Karpas-422 (cell line): ENCODE measurements at regions not wholly inside any gene's neighbourhood (a gene's known extent, or its start where the extent isn't known, plus 50 kb on each side); places are given as distances from the start of the nearest gene placed in this dataset.
A peak's percentile ranks its signal among the peaks of the same experiment; 100 is the strongest.
"Not testable (repeated sequence)": the region's sequence is repeated elsewhere in the genome, so short reads cannot be mapped to it uniquely, and the experiment has no call there.

ENCODE experiments used
- DNase-seq: peaks from one replicate; pipeline ENCODE4 v3.0.0-alpha.2; 2015
- H2AFZ ChIP-seq: fragments of 200-600 bp; sonication (generic); 2 replicates; pipeline ENCODE4 v1.6.1; 2014; ENCODE audit warnings: antibody characterized with exemption, low read length, mixed read lengths
- H3K27ac ChIP-seq: fragments of 200-600 bp; sonication (generic); 2 replicates; pipeline ENCODE4 v1.5.1; 2014; ENCODE audit warnings: mild to moderate bottlenecking, low read length, moderate library complexity
- H3K27me3 ChIP-seq: fragments of 200-600 bp; sonication (generic); 2 replicates; pipeline ENCODE4 v1.6.1; 2014; ENCODE audit warnings: low read length, mixed read lengths
- H3K36me3 ChIP-seq: fragments of 200-600 bp; sonication (generic); 2 replicates; pipeline ENCODE4 v1.6.1; 2014; ENCODE audit warnings: low read length, mixed read lengths; ENCODE audit not compliant: insufficient read depth
- H3K4me1 ChIP-seq: fragments of 200-600 bp; sonication (generic); 2 replicates; pipeline ENCODE4 v1.6.1; 2014; ENCODE audit warnings: mild to moderate bottlenecking, low read length, mixed read lengths
- H3K4me2 ChIP-seq: fragments of 200-600 bp; sonication (generic); 2 replicates; pipeline ENCODE4 v1.6.1; 2014; ENCODE audit warnings: low read length, low read depth, mild to moderate bottlenecking; ENCODE audit not compliant: poor library complexity, severe bottlenecking
- H3K4me3 ChIP-seq: fragments of 200-600 bp; sonication (generic); 2 replicates; pipeline ENCODE4 v1.5.1; 2014; ENCODE audit warnings: mild to moderate bottlenecking, antibody characterized with exemption, low read length, mixed read lengths
- H3K79me2 ChIP-seq: fragments of 200-600 bp; sonication (generic); 2 replicates; pipeline ENCODE4 v1.6.1; 2014; ENCODE audit warnings: mild to moderate bottlenecking, low read length, mixed read lengths
- H3K9ac ChIP-seq: fragments of 200-600 bp; sonication (generic); 2 replicates; pipeline ENCODE4 v1.6.0; 2014; ENCODE audit warnings: low read length
- H3K9me2 ChIP-seq: fragments of 200-600 bp; sonication (generic), shearing (Covaris generic); replicated peaks from 2 replicates; pipeline ENCODE4 v1.6.0; 2014; ENCODE audit warnings: mild to moderate bottlenecking, low read length, moderate library complexity; ENCODE audit not compliant: insufficient read depth
- H3K9me3 ChIP-seq: fragments of 300-700, 200-600 bp; sonication (generic); 2 replicates; pipeline ENCODE4 v1.6.1; 2014; ENCODE audit warnings: low read length, mixed read lengths
- H4K20me1 ChIP-seq: fragments of 200-600 bp; sonication (generic); 2 replicates; pipeline ENCODE4 v1.6.1; 2014; ENCODE audit warnings: mild to moderate bottlenecking, antibody characterized with exemption, low read length, low read depth; ENCODE audit not compliant: insufficient read depth

DNA sequence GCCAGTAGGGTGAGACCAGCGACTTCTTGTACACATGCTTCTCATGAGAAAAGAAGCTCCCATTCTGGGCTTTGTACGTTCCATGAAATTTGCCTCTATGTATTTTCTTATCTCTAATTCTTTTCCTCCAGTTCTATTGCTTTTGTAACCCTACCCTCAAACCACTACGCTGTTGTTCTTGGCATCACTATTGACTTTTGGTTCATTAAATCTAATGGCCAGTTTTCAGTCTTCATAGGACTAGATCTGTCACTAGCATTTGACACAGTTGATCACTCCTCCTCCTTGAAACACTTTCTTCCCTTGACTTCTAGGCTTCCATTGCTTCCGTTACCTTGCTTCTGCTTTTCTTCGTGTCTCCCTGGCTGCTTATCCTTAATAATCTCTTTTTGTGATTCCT lies 121.7 kb upstream of the GOLGA6L4 start:
- H3K27me3 ChIP-seq, result no peaks in the 10 kb centered on the region
- H3K9me2 ChIP-seq, result no peaks in the 10 kb centered on the region
- no peaks in the 10 kb centered on the region for H3K4me1 ChIP-seq
- H3K9ac ChIP-seq, result no peak overlapping the region
- H3K4me3 ChIP-seq, result no peak overlapping the region
- H3K79me2 ChIP-seq, result no peaks in the 10 kb centered on the region
- no peak overlapping the region for H3K4me2 ChIP-seq
- DNase-seq, result no peak
- no peaks in the 10 kb centered on the region for H3K9me3 ChIP-seq
- H4K20me1 ChIP-seq, result no peaks in the 10 kb centered on the region
- H3K36me3 ChIP-seq, result no peaks in the 10 kb centered on the region
- H3K27ac ChIP-seq, result no peak overlapping the region
- no peak overlapping the region for H2AFZ ChIP-seq

DNA sequence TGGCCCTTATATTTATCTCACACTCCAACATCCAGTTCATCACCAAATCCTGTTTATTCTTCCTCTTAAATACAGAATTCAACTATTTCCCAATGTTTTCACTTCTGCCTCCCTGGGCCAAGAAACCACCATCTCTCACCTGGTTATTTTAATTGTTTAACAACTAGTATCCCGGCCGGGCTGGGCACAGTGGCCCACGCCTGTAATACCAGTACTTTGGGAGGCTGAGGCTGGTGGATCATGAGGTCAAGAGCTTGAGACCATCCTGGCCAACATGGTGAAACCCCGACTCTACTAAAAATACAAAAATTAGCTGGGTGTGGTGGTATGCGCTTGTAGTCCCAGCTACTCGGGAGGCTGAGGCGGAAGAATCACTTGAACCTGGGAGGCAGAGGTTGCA lies 120.9 kb upstream of the GOLGA6L4 start:
- not testable (repeated sequence) for H4K20me1 ChIP-seq, H3K4me2 ChIP-seq, H3K27ac ChIP-seq, H3K27me3 ChIP-seq, H3K9me2 ChIP-seq, H2AFZ ChIP-seq, H3K4me1 ChIP-seq, H3K79me2 ChIP-seq, H3K4me3 ChIP-seq, H3K36me3 ChIP-seq, DNase-seq, H3K9me3 ChIP-seq, H3K9ac ChIP-seq

DNA sequence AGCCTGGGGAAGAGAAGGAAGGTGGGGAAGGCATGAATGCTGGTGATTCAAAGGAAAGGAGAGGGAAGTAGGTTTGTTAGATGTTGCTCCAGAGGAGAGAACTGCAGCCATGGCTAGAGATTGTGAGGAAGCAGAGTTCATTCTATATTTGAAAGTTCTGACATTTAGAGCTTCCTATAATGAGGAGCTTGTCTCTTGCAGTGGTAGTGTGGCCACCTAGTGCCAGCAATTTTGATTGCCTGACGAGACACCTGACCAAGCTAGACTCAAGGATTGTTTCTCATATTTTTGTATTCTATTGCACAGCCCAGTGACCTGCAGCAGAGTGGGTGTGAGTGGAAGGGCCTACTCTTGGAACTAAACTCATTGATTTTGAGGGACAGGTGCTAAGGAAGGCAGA lies 116.2 kb upstream of the GOLGA6L4 start:
- not testable (repeated sequence) for H3K9me2 ChIP-seq, H3K36me3 ChIP-seq, H3K9me3 ChIP-seq, H3K79me2 ChIP-seq, H4K20me1 ChIP-seq, H3K27ac ChIP-seq, H3K4me1 ChIP-seq, H3K4me3 ChIP-seq, H3K9ac ChIP-seq, H2AFZ ChIP-seq, H3K4me2 ChIP-seq, H3K27me3 ChIP-seq, DNase-seq

DNA sequence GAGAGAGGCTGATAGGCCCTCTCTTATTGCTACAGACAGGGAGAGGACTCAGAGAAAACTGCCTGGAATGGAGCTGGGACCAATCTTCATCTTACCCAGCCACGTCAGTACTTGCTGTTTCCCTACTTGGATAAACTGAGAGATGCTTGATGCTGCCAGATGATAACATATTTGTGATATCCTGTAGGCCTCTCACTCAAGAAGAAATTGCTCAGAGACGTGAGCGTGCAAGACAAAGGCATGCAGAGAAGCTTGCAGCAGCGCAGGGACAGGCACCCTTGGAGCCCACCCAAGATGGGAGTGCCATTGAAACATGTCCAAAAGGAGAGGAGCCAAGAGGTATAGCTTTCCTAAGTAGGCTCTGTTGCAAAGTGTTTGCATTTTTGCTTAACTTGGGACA lies 114.7 kb upstream of the GOLGA6L4 start:
- not testable (repeated sequence) for H4K20me1 ChIP-seq, H3K9me3 ChIP-seq, H3K4me1 ChIP-seq, DNase-seq, H3K27me3 ChIP-seq, H3K27ac ChIP-seq, H3K9ac ChIP-seq, H3K9me2 ChIP-seq, H3K36me3 ChIP-seq, H3K4me2 ChIP-seq, H2AFZ ChIP-seq, H3K4me3 ChIP-seq, H3K79me2 ChIP-seq

DNA sequence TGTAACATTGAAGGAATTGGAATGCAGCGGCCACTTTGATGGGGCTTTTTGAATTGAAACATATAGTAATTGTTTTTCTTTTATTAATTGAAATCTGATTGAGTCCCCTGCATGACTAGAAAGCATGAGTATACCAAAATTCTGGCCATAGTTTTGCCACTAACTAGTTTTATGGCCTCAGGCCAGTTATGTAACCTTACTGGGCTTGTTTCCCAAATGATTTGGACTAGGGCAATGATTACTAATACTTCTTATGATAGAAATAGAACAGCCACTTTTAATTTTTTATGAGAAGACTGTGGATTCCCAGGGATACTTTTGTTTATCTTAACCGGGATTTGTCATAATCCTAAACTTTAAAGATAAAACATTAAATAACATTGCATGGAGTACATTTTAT lies 106.9 kb upstream of the GOLGA6L4 start:
- not testable (repeated sequence) for H3K9me2 ChIP-seq, H3K9me3 ChIP-seq, H3K4me3 ChIP-seq, H3K36me3 ChIP-seq, H2AFZ ChIP-seq, DNase-seq, H3K4me1 ChIP-seq, H3K9ac ChIP-seq, H3K27me3 ChIP-seq, H4K20me1 ChIP-seq, H3K27ac ChIP-seq, H3K79me2 ChIP-seq, H3K4me2 ChIP-seq

DNA sequence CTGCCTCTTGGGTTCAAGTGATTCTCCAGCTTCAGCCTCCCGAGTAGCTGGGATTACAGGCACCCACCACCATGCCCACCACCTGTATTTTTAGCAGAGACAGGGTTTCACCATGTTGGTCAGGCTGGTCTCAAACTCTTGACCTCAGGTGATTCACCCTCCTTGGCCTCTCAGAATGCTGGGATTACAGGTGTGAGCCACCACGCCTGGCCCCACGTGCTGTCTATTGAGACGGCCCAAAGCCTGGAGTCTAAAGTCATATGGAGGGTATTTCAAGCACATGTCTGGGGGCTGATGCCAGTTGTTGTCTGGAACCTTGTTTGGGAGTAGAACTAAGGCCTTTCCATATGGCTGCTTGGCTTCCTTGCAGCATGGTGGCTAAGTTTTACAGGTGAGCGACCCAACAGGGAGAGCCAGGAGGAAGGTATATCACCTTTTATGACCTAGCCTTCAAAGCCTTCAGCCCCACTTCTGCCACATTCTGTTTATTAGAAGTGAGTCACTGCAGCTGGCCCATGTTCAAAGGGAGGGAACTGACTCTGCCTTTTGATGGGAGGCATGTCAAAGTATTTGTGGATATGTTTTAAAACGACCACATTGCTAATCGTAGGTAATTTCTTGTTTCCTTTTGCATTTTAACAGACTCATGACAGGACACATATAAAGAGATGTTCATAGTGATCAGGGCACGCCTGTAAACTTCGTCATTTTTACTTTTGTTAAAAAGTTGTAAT lies 105.3 kb upstream of the GOLGA6L4 start:
- not testable (repeated sequence) for DNase-seq, H3K4me1 ChIP-seq, H2AFZ ChIP-seq, H3K36me3 ChIP-seq, H3K9me2 ChIP-seq, H3K27ac ChIP-seq, H3K4me2 ChIP-seq, H4K20me1 ChIP-seq, H3K9ac ChIP-seq, H3K4me3 ChIP-seq, H3K79me2 ChIP-seq, H3K27me3 ChIP-seq, H3K9me3 ChIP-seq

DNA sequence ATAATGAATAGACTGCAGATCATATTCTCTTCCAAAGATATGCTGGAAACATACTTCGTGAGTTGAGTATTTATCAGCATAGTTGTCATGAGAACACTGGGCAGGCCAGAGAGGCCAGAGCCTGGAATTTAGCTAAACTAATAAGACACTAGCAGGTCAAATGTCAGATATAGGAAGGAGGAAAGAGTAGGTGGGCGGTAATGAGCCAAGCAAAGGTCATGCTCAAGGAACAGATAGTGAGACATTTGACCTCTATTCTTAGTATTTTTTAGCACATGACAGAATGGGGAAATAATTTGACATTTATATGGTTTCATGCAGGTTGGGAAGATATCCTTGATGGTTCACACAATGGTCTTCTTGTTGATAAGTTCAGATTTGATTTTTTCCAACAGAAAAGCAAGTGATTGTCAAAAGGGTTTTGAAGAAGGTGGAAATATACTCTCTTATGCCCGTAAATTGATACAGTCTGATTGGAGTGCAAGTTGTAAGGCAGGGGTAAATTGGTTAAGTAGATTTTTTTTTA lies 99.6 kb upstream of the GOLGA6L4 start:
- not testable (repeated sequence) for H3K9me2 ChIP-seq, H3K79me2 ChIP-seq, H4K20me1 ChIP-seq, H2AFZ ChIP-seq, H3K9ac ChIP-seq, H3K9me3 ChIP-seq, H3K4me1 ChIP-seq, H3K4me3 ChIP-seq, DNase-seq, H3K27me3 ChIP-seq, H3K4me2 ChIP-seq, H3K27ac ChIP-seq, H3K36me3 ChIP-seq

DNA sequence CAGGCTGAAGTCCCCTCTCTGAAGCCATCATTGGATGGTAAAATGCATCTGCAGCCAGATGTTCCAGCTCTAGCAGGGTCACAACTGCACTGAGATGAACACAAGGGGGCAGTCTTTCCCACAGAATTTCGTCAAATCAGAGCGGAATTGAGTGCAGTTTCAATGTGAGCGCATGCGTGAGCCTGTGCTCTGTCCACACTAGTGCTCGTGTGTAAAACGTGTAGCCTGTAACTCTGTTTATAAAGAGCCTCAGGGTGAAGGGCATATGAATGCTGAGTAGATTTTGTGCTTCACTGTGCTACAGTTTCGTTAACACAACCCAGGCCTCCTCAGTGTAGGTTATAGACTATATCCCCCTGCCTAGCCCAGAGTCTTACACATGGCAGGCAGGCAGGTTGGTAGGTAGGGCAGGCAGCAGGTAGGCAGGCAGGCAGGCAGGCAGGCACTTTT lies 92.7 kb upstream of the GOLGA6L4 start:
- Histone ChIP-seq H3K36me3 (no peaks in the 10 kb centered on the region), H3K4me2 (peak overlapping the region; percentile 40), H3K27me3 (no peaks in the 10 kb centered on the region), H3K9me2 (no peaks in the 10 kb centered on the region), H3K9me3 (no peaks in the 10 kb centered on the region), H3K4me3 (peak overlapping the region; percentile 19; the same call in 1 of the 2 replicates), H3K4me1 (peaks cover 12% of the 10 kb centered on the region), H2AFZ (peak overlapping the region; percentile 88), H3K79me2 (no peaks in the 10 kb centered on the region), H3K27ac (no peak overlapping the region), H4K20me1 (no peaks in the 10 kb centered on the region), H3K9ac (peak overlapping the region; percentile 22)
- DNase-seq, result peak; percentile 94
